ENCODE measurements at regions not wholly inside any gene's neighbourhood (a gene's known extent, or its start where the extent isn't known, plus 50 kb on each side); places are given as distances from the start of the nearest gene placed in this dataset.

GRCh38 chr5:125657936-125658335 lies 765.3 kb upstream of the GRAMD2B start:
- no peak for TF ChIP-seq CTCF (IDR thresholded peaks at IDR 0.05; ENCODE audit: low read depth, low read length, missing input control)
- no peak for TF ChIP-seq FOXA1 (IDR thresholded peaks at IDR 0.05)
- no peak for TF ChIP-seq ATF3 (IDR thresholded peaks at IDR 0.05)
- no peak for TF ChIP-seq REST (IDR thresholded peaks at IDR 0.05)
- no peak for TF ChIP-seq YY1 (IDR thresholded peaks at IDR 0.05)
- TF ChIP-seq TAF1 (conservative IDR thresholded peaks at IDR 0.05), result no peak
- TF ChIP-seq GABPA (IDR thresholded peaks at IDR 0.05 in 1 of 2, conservative IDR thresholded peaks at IDR 0.05 in 1 of 2), result no peak
- TF ChIP-seq MAX (IDR thresholded peaks at IDR 0.05), result no peak
- TF ChIP-seq EGR1 (IDR thresholded peaks at IDR 0.05; ENCODE audit: low read depth in 2 of 2), result no peak
- no peak for TF ChIP-seq ZBTB33 (IDR thresholded peaks at IDR 0.05)
- TF ChIP-seq JUND (IDR thresholded peaks at IDR 0.05), result no peak
- TF ChIP-seq SP1 (IDR thresholded peaks at IDR 0.05), result no peak
- TF ChIP-seq HNF4G (IDR thresholded peaks at IDR 0.05), result no peak

All from liver (tissue), 3 donors.